Naive thymus-derived CD4-positive, alpha-beta T cell (primary cell): ENCODE measurements at regions not wholly inside any gene's neighbourhood (a gene's known extent, or its start where the extent isn't known, plus 50 kb on each side); places are given as distances from the start of the nearest gene placed in this dataset.

Experiments
- ATAC-seq: fragments of 150-1000 bp; cut with Tn5 transposase; 2 replicates; pipeline ENCODE4 v1.10.0; 2021; ENCODE audit warnings: mild to moderate bottlenecking, moderate library complexity
- CTCF ChIA-PET: fragments of 350-600 bp; sonication (Branson Sonifier 250); formaldehyde crosslinking; loops from one replicate; lab custom pipeline; 2021; ENCODE audit warnings: antibody characterized with exemption; lab: Charles Lee
- POLR2A ChIA-PET: fragments of 350-600 bp; sonication (Branson Sonifier 250); formaldehyde crosslinking; loops from one replicate; lab custom pipeline; 2021; ENCODE audit warnings: antibody characterized with exemption, inconsistent platforms; lab: Charles Lee
- DNase-seq, 9 donors: peaks; one replicate each; pipeline versions ENCODE4 v3.0.0 to v3.0.0-alpha.2; 2020 to 2022; ENCODE audit warnings: mixed read lengths in 1 of 9
- H3K27ac ChIP-seq: one replicate; pipeline ENCODE4 v1.7.0; 2013; ENCODE audit warnings: mild to moderate bottlenecking, low read depth, low read length, moderate library complexity
- H3K27me3 ChIP-seq, 2 donors: one replicate each; pipeline ENCODE4 v1.7.0; 2013; ENCODE audit warnings: low read length in 2 of 2, mild to moderate bottlenecking in 2 of 2, moderate library complexity in 2 of 2; ENCODE audit not compliant: control insufficient read depth in 2 of 2, insufficient read depth in 2 of 2
- H3K36me3 ChIP-seq, 3 experiments: 1 replicate in 2 of 3; 2 replicates in 1 of 3; pipeline ENCODE4 v1.7.0; 2013; ENCODE audit warnings: low read length in 3 of 3, mild to moderate bottlenecking in 3 of 3, moderate library complexity in 1 of 3; ENCODE audit not compliant: insufficient read depth in 3 of 3, control insufficient read depth in 2 of 3
- H3K4me1 ChIP-seq, 2 donors: one replicate each; pipeline ENCODE4 v1.7.0; 2013; ENCODE audit warnings: low read length in 2 of 2, mild to moderate bottlenecking in 2 of 2, moderate library complexity in 1 of 2; ENCODE audit not compliant: control insufficient read depth in 2 of 2, insufficient read depth in 2 of 2
- H3K4me3 ChIP-seq: 2 replicates; pipeline ENCODE4 v1.7.0; 2013; ENCODE audit warnings: mild to moderate bottlenecking, low read length
- H3K9me3 ChIP-seq, 3 experiments: 1 replicate in 2 of 3; 2 replicates in 1 of 3; pipeline ENCODE4 v1.7.0; 2013; ENCODE audit warnings: low read length in 3 of 3; ENCODE audit not compliant: control insufficient read depth in 2 of 3
- H3K27ac Mint-ChIP-seq, 9 donors: one replicate each; pipeline ENCODE4 v1.8.0; 2020 to 2022; ENCODE audit warnings: mixed read lengths in 9 of 9, mild to moderate bottlenecking in 8 of 9, moderate library complexity in 5 of 9, inconsistent platforms in 2 of 9
- H3K27me3 Mint-ChIP-seq, 5 donors: one replicate each; pipeline ENCODE4 v1.8.0; 2021 to 2022; ENCODE audit warnings: mixed read lengths in 5 of 5, mild to moderate bottlenecking in 1 of 5
- H3K36me3 Mint-ChIP-seq, 5 donors: one replicate each; pipeline ENCODE4 v1.8.0; 2020 to 2022; ENCODE audit warnings: mixed read lengths in 5 of 5, mild to moderate bottlenecking in 3 of 5, inconsistent platforms in 1 of 5
- H3K4me1 Mint-ChIP-seq, 7 donors: one replicate each; pipeline ENCODE4 v1.8.0; 2020 to 2022; ENCODE audit warnings: mixed read lengths in 7 of 7, mild to moderate bottlenecking in 3 of 7, inconsistent platforms in 1 of 7
- H3K4me3 Mint-ChIP-seq, 10 donors: one replicate each; pipeline ENCODE4 v1.8.0; 2020 to 2022; ENCODE audit warnings: mild to moderate bottlenecking in 10 of 10, mixed read lengths in 10 of 10, moderate library complexity in 6 of 10, inconsistent platforms in 2 of 10
- H3K9me3 Mint-ChIP-seq, 11 donors: one replicate each; pipeline ENCODE4 v1.8.0; 2020 to 2022; ENCODE audit warnings: mixed read lengths in 11 of 11, mild to moderate bottlenecking in 4 of 11, inconsistent platforms in 1 of 11, moderate library complexity in 1 of 11
- intact Hi-C, 2 donors: fragments of 100-400 bp; cut with micrococcal nuclease; formaldehyde crosslinking; loops; one replicate each; pipeline ENCODE4 v1.15.1; 2023

DNA sequence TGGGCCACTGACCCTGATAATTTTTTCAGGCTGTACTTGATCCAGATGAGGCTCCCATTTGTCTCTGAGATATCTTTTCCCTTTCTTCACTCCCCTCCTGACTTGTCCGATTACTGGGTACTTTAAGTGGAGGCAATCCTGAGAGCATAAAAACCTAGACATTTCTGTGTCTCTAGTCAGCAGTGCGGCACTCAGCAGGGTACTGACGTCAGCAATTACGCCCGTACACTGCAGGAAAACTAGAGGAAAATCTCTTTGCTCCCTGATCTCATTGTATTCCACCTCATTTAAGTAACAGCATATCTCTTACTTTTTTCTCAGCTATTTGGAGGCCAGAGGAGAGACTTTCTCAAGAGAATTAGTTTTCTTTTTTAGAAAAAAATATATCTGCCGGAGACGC is 315.5 kb upstream of the OR4E1 start:
- no peaks in the 10 kb centered on the region for H3K9me3 ChIP-seq
- ATAC-seq (no peak), DNase-seq (no peak)
- Mint-ChIP-seq H3K27me3 (peaks cover 0 to 19% (median 0%) of the 10 kb centered on the region in 5 donors), H3K4me1 (peaks cover 0 to 32% (median 11%) of the 10 kb centered on the region in 7 donors), H3K9me3 (no peaks in the 10 kb centered on the region), H3K4me3 (peak overlapping the region in 9 of 10 donors; percentile 7 to 70 (median 57)), H3K36me3 (no peaks in the 10 kb centered on the region), H3K27ac (peak overlapping the region in 8 of 9 donors; percentile 31 to 77 (median 59))
- no peaks in the 10 kb centered on the region for H3K4me1 ChIP-seq
- ChIA-PET CTCF (interaction anchor here (0.7 to 6.7 kb wide), 5 partner anchors 10 to 581 kb away, joined by 3 to 53 read pairs (median 3); no protein-coding TSS in a partner anchor), POLR2A (interaction anchor here (0.7 to 2.4 kb wide), 2 partner anchors 10 kb away, joined by 4 to 8 read pairs; no protein-coding TSS in a partner anchor)
- no peaks in the 10 kb centered on the region for H3K27me3 ChIP-seq
- no peaks in the 10 kb centered on the region for H3K36me3 ChIP-seq
- H3K27ac ChIP-seq: peak overlapping the region; percentile 29
- intact Hi-C loops: no loop called here
- H3K4me3 ChIP-seq: no peak overlapping the region

GRCh38 chr14:21988413-21988812 is 314.8 kb upstream of the OR4E1 start:
- H3K27me3 ChIP-seq: no peaks in the 10 kb centered on the region
- H3K4me1 ChIP-seq: no peaks in the 10 kb centered on the region
- Mint-ChIP-seq H3K27me3 (peaks cover 0 to 19% (median 0%) of the 10 kb centered on the region in 5 donors), H3K4me1 (peaks cover 0 to 31% (median 11%) of the 10 kb centered on the region in 7 donors), H3K27ac (peak overlapping the region in 6 of 9 donors; percentile 34 to 83 (median 54)), H3K9me3 (peaks cover 0 to 1% (median 0%) of the 10 kb centered on the region in 11 donors), H3K4me3 (peak overlapping the region in 6 of 10 donors; percentile 6 to 60 (median 34)), H3K36me3 (no peaks in the 10 kb centered on the region)
- H3K9me3 ChIP-seq: no peaks in the 10 kb centered on the region
- ChIA-PET CTCF (interaction anchor here (0.7 to 6.7 kb wide), 7 partner anchors 10 to 581 kb away, joined by 3 to 53 read pairs (median 3); no protein-coding TSS in a partner anchor), POLR2A (interaction anchor here (0.6 kb wide), 2 partner anchors 10 to 70 kb away, joined by 3 read pairs; no protein-coding TSS in a partner anchor)
- intact Hi-C loops: loop anchor here in 1 of 2 donors (1.0 kb wide), 1 partner anchor 10 kb away; no protein-coding TSS in a partner anchor
- no peak overlapping the region for H3K4me3 ChIP-seq
- ATAC-seq: no peak
- no peak overlapping the region for H3K27ac ChIP-seq
- no peaks in the 10 kb centered on the region for H3K36me3 ChIP-seq
- no peak for DNase-seq

GRCh38 chr14:21987937-21988336 is 314.3 kb upstream of the OR4E1 start:
- CTCF ChIA-PET: interaction anchor here (0.7 to 6.7 kb wide), 6 partner anchors 9 to 582 kb away, joined by 3 to 53 read pairs (median 3); no protein-coding TSS in a partner anchor
- POLR2A ChIA-PET: interaction anchor here (0.6 kb wide), 3 partner anchors 11 to 70 kb away, joined by 3 read pairs; no protein-coding TSS in a partner anchor
- H3K27me3 ChIP-seq: no peaks in the 10 kb centered on the region
- H3K9me3 ChIP-seq: no peaks in the 10 kb centered on the region
- peaks cover 0 to 31% (median 11%) of the 10 kb centered on the region in 7 donors for H3K4me1 Mint-ChIP-seq
- no peaks in the 10 kb centered on the region for H3K4me1 ChIP-seq
- peak overlapping the region in 5 of 9 donors; percentile 25 to 74 (median 45) for H3K27ac Mint-ChIP-seq
- peak overlapping the region in 5 of 10 donors; percentile 16 to 60 (median 22) for H3K4me3 Mint-ChIP-seq
- no peak overlapping the region for H3K27ac ChIP-seq
- intact Hi-C loops: loop anchor here in 1 of 2 donors (1.0 kb wide), 1 partner anchor 10 kb away; no protein-coding TSS in a partner anchor
- H3K9me3 Mint-ChIP-seq: peaks cover 0 to 1% (median 0%) of the 10 kb centered on the region in 11 donors
- H3K36me3 ChIP-seq: no peaks in the 10 kb centered on the region
- no peak overlapping the region for H3K4me3 ChIP-seq
- ATAC-seq (peak; percentile 54), DNase-seq (peak in 1 of 9 donors; percentile 13)
- H3K27me3 Mint-ChIP-seq: peaks cover 0 to 17% (median 0%) of the 10 kb centered on the region in 5 donors
- no peaks in the 10 kb centered on the region for H3K36me3 Mint-ChIP-seq

GRCh38 chr14:21985081-21985480 is 311.5 kb upstream of the OR4E1 start:
- Mint-ChIP-seq H3K4me1 (peaks cover 0 to 25% (median 16%) of the 10 kb centered on the region in 7 donors), H3K4me3 (no peak overlapping the region), H3K27me3 (peaks cover 0 to 14% (median 0%) of the 10 kb centered on the region in 5 donors), H3K36me3 (no peaks in the 10 kb centered on the region), H3K27ac (peak overlapping the region in 1 of 9 donors; percentile 17), H3K9me3 (peaks cover 0 to 1% (median 0%) of the 10 kb centered on the region in 11 donors)
- no peak overlapping the region for H3K4me3 ChIP-seq
- H3K27ac ChIP-seq: no peak overlapping the region
- ChIA-PET POLR2A (interaction anchor here (2.4 kb wide), 1 partner anchor 571 kb away, joined by 5 read pairs; no protein-coding TSS in a partner anchor), CTCF (no interaction called here)
- H3K4me1 ChIP-seq: no peaks in the 10 kb centered on the region
- DNase-seq (no peak), ATAC-seq (no peak)
- no peaks in the 10 kb centered on the region for H3K9me3 ChIP-seq
- no peaks in the 10 kb centered on the region for H3K27me3 ChIP-seq
- H3K36me3 ChIP-seq: no peaks in the 10 kb centered on the region
- intact Hi-C loops: no loop called here

GRCh38 chr14:21978999-21979314 is 305.3 kb upstream of the OR4E1 start:
- Histone ChIP-seq H3K4me1 (peaks cover 0 to 4% of the 10 kb centered on the region in 2 donors), H3K9me3 (no peaks in the 10 kb centered on the region), H3K4me3 (peak overlapping the region; percentile 9), H3K27me3 (no peaks in the 10 kb centered on the region), H3K27ac (peak overlapping the region; percentile 26), H3K36me3 (no peaks in the 10 kb centered on the region)
- Mint-ChIP-seq H3K36me3 (no peaks in the 10 kb centered on the region), H3K27me3 (peaks cover 0 to 31% (median 0%) of the 10 kb centered on the region in 5 donors), H3K27ac (peak overlapping the region in 8 of 9 donors; percentile 60 to 81 (median 74)), H3K4me3 (peak overlapping the region; percentile 43 to 84 (median 74)), H3K4me1 (peaks cover 6 to 51% (median 25%) of the 10 kb centered on the region in 7 donors), H3K9me3 (peaks cover 0 to 3% (median 0%) of the 10 kb centered on the region in 11 donors)
- intact Hi-C loops: loop anchor here (1.0 to 5.0 kb wide), 9 partner anchors 9 to 591 kb away; no protein-coding TSS in a partner anchor
- DNase-seq (peak in 1 of 9 donors; percentile 27), ATAC-seq (no peak)
- ChIA-PET POLR2A (interaction anchor here (1.0 to 2.6 kb wide), 12 partner anchors 10 to 591 kb away, joined by 3 to 15 read pairs (median 4); no protein-coding TSS in a partner anchor), CTCF (interaction anchor here (1.0 to 4.0 kb wide), 17 partner anchors 8 to 592 kb away, joined by 3 to 53 read pairs (median 5); no protein-coding TSS in a partner anchor)

DNA sequence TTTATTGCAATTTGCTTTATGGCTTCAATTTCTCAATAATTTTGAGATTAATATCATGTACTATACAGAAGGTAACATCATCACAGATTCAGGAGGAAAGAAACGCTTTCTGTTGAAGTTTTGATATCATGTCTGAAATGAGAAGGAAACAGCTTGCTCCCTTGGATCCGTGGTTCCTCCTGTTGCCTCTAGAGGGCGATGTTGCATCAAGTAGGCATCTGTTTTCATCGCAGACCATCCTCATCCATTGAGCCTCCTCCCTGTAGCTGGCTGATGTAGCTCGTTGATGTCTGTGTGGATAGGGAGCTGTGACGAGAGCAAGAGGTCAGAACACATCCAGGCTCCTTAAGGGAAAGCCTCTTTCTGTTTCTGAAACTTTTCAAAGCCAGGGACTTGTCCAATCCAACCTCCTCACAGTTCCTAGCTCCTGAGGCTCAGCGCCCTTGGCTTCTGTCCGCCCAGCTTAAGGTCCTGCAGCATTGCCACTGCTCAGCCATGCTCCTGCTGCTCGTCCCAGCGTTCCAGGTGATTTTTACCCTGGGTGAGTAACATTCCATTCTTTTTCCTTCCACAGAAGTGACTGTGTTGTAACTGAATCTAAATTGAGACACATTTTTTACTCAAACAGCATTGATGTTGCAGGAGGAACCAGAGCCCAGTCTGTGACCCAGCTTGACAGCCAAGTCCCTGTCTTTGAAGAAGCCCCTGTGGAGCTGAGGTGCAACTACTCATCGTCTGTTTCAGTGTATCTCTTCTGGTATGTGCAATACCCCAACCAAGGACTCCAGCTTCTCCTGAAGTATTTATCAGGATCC is 304.8 kb upstream of the OR4E1 start:
- Mint-ChIP-seq H3K36me3 (no peaks in the 10 kb centered on the region), H3K9me3 (peaks cover 0 to 1% (median 0%) of the 10 kb centered on the region in 11 donors), H3K4me3 (peak overlapping the region; percentile 43 to 84 (median 74)), H3K27me3 (peaks cover 0 to 31% (median 0%) of the 10 kb centered on the region in 5 donors), H3K4me1 (peaks cover 6 to 51% (median 25%) of the 10 kb centered on the region in 7 donors), H3K27ac (peak overlapping the region in 8 of 9 donors; percentile 60 to 85 (median 76))
- intact Hi-C loops: loop anchor here (1.0 to 5.0 kb wide), 9 partner anchors 10 to 592 kb away; no protein-coding TSS in a partner anchor
- DNase-seq (peak; percentile 20 to 71 (median 61)), ATAC-seq (peak; percentile 85)
- Histone ChIP-seq H3K9me3 (no peaks in the 10 kb centered on the region), H3K4me3 (peak overlapping the region; percentile 9), H3K27ac (peak overlapping the region; percentile 26), H3K27me3 (no peaks in the 10 kb centered on the region), H3K36me3 (no peaks in the 10 kb centered on the region), H3K4me1 (peaks cover 0 to 4% of the 10 kb centered on the region in 2 donors)
- ChIA-PET CTCF (interaction anchor here (0.5 to 4.0 kb wide), 24 partner anchors 8 to 592 kb away, joined by 3 to 53 read pairs (median 4); no protein-coding TSS in a partner anchor), POLR2A (interaction anchor here (1.0 to 2.6 kb wide), 12 partner anchors 10 to 592 kb away, joined by 3 to 15 read pairs (median 4); no protein-coding TSS in a partner anchor)
